Glomerular visceral epithelial cell (primary cell): ENCODE measurements at regions not wholly inside any gene's neighbourhood (a gene's known extent, or its start where the extent isn't known, plus 50 kb on each side); places are given as distances from the start of the nearest gene placed in this dataset.
"Not testable (repeated sequence)": the region's sequence is repeated elsewhere in the genome, so short reads cannot be mapped to it uniquely, and the experiment has no call there.

Experiments used
- DNase-seq: peaks from one replicate; pipeline ENCODE4 v3.0.0-alpha.2; 2016; ENCODE audit errors: extremely low spot score

DNA sequence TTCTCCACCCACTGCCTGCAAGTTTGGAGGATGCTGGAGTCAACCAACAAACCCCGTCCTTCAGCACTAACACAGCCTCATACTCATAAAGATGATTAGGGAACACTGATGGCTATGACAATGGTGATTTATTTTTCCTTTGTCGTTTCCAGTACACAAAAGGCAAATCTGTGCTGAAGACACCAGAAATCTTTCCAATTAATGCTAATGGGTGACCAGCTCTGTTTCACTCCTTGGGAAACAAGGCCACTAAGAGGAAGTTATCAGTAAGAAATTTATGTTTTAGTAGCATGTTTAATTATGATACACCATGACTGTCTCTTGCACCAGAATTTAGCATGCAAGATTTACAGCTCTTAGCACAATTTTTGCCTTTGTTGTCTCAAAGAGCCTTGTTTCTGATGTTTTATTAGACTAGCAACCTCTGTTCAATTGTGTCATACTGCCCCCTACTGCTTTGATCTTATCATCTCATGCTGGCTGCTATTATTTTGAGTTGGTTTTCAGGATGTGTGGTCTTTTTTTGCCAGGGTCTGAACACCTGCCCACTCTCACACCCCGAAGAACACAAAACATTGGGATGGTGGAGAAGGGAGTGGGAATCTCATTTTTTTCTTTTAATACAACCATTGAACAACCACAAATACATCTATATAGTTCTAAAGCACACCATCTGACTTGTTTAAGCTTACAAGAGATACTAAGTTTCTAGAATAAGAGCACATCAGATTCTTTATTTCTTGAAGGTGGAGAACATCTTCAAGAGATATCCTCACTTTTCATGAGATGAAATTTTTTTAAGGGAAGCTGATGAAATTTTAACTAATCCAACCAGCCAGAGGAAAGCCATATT is 160.9 kb downstream of the SPTSSA start:
- peak; percentile 5 for DNase-seq

DNA sequence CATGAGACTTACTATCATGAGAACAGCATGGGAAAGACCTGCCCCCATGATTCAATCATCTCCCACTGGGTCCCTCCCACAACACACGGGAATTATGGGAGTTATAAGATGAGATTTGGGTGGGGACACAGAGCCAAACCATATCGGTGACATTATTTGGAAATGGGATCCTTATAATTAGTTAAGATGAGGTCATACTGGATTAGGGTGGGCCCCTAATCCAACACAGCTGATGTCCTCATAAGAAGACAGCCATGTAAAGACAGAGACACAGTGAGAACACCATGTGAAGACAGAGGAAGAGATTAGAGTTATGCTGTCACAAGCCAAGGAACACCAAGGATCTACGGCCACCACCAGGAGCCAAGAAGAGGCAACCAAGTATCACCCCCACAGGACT is 161.7 kb downstream of the SPTSSA start:
- DNase-seq = no peak

DNA sequence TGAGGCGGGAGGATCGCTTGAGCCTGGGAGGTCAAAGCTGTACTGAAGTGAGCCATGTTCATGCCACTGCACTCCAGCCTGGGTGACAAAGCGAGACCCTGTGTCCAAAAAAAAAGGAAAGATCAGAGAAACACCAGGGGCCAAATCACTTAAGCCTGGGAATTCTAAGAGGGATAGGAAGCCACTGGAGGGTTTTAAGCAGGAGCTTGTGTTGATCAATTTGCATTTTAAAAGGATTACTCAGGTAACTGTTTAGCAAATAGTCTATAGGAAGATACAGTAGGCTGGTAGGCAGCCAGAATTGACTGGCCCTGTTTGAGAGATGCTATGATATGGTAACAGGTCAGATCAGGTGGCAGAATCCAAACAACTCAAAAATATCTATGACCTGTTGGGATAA is 162.7 kb downstream of the SPTSSA start:
- DNase-seq = no peak

DNA sequence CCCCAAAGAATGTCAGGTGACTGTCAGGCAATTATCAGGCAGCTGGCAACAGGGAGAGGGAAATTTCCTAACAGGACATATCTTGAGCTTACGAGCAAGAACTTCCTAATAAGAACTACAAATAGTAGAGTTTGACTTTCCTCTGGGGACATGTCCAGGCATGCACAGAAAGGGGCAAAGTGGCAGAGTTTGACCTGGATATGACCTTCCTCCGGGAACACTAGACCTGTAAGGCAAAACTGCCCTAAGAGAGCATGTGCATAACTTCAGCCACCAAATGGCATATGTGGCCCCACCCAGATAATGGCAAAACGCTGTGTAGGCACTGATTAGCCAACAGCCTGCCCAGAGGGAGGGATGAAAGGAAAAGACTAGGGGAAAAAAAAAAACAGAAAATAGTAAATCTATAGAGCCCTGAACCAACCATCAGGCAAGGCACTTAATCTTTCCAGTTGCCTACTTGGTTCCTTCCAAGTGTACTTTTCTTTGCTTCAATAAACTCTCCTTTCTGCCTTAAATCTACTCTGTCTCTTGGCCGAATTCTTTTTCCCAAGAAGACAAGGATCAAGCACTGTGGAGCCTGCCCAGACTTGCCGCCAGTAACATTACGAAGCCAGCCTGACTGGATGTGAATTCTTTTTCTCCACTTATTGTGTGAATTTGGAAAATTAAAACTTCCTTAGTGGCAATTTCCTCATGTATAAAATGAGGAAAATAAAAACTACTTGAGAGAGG is 164.1 kb downstream of the SPTSSA start:
- no peak for DNase-seq

DNA sequence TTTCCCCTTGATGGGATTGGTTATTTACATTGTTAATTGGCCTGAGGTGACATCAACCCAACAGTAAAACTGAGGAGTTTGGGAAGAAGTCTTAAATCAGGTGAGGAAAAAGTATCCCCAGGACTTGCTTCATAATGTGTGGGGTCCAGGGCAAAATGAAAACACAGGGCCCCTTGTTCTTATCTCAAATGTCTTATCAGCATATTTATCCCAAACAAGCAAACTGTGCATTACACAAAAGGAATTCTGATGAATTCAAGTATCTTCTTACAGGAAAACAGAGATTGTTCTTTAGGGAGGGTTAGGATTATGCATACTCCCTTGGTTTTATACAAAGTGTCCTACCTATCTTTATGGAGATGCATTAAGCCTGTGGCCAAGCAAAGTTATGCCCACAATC is 178.4 kb downstream of the SPTSSA start:
- no peak for DNase-seq

DNA sequence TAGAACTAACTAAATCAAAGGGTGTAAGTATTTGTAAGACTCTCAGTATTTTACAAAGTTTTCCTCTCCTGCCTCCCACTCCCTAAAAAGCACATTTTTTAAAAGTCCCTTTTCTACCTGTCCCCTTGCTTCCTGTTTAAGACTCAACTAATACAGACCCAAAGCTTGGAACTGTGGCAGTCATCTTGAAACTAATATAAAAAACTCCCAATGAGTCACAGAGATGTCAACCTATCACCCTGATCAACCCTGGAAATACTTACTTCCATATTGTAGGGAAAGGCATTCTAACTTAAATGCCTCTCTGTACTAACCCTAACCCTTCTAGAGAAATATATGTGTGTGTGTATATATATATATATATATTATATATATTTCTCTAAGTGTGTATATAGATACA is 184.8 kb downstream of the SPTSSA start:
- no peak for DNase-seq

DNA sequence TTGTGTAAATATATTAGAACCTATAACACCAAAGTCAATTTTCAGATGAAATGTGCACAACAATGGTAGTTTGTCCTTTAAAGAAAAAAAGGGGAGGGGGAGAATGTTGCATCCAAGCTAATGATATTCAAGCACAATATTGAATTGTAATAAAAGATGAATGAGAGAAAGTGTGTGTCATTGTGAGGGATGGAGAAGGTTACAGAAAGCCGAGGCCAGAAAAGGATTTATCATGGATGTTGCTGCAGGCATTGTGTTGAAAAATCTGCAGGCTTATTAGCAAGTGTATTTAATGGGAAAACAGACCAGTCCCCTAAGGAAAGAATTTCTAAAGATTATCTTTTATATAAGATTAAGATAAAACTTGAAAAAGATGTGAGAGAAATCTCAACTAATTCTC is 186.5 kb downstream of the SPTSSA start:
- no peak for DNase-seq

DNA sequence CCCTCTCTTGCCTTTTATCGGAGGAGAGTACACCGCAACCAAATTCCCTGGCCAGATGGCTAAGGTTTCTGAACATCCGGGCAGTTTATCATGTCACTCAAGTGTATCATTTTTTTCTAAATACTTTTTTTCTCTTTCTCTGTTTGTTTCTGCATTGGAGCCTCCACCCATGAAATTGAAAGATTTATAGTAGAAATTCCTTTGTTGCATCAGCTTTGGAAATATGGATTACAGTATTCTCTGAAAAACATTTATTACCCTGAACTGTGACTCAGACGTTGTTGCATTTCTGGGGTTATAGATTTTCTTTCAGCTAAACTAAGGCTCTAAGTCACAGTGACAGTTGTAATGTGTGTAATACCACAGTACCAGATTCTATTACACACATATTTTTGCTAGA is 187.0 kb downstream of the SPTSSA start:
- no peak for DNase-seq

DNA sequence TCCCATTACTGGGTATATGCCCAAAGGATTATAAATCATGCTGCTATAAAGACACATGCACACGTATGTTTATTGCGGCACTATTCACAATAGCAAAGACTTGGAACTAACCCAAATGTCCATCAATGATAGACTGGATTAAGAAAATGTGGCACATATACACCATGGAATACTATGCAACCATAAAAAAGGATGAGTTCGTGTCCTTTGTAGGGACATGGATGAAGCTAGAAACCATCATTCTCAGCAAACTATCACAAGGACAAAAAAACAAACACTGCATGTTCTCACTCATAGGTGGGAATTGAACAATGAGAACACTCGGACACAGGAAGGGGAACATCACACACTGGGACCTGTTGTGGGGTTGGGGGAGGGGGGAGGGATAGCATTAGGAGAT is 188.3 kb downstream of the SPTSSA start:
- DNase-seq = not testable (repeated sequence)

DNA sequence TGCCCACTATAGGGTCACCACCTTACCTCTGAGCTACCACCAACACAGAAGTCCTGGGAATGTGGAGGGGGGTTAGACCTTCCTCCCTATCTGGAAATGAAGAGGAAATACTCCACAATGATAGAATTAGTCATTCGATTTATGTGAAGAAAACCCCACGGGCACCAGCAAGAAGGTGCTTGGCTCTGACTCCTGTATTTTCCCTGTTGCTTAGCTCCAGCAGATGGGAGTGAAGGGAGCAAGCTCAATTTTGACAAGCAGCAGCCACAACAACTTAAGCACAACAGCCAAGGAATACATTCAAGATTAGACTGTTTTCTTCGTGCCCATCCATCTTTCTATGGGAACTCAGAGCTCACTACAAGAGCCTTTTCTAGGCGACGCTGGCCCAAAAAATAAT is 191.7 kb downstream of the SPTSSA start:
- DNase-seq = no peak

DNA sequence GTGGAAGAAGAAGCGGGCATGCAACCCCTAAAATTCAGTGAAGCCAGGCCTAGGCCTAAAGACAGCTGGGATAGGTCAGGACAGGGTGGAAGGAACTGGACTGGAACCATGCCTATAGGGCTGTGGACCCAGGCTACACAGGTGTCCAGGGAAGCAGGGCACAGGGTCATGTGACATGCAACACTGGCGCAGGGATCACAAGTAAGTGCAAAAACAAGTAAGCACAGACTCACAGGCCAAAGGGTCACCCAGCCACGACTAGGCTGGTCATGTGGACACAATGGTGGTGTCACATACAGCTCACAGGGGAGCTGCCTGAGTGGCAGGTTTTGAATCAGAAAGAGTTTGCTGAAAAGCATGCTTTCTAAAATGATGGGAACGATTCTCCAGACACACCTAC is 195.7 kb downstream of the SPTSSA start:
- DNase-seq = no peak

DNA sequence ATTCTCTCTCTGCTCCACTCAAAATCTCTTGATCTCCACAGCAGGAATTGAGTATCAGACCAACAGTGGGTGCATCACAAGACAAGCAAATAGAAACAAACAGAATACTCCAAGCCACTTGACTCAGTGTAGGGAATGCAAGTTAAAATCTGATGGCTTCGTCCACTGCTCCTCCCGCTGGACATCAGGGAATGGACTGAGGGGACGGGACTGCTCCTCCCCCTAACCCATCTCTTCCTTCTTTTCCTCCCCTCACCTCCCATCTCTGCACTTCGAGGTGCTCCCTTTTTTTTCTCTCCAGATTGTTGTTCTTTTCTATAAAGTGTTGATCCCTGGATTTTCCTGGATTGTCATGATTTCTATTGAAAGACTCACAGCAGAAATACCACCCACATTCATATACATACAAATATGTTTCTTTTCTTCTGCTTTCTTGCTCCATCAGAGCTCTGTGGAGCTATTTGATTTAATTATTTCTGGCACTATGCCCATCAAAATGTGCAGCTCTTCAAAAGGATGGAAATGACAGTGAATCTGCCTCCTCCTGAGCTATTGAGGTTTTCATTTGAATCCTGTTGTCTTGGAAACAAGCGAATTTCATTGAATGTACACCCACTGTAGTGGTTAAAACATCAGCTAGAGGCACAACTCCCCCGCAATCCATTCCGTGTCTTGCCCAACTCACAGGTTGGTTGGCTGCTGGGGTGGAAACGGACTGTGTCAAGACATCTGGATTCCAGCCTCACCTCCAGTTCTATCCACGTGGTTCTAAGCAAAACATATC is 199.7 kb downstream of the SPTSSA start:
- DNase-seq = no peak

DNA sequence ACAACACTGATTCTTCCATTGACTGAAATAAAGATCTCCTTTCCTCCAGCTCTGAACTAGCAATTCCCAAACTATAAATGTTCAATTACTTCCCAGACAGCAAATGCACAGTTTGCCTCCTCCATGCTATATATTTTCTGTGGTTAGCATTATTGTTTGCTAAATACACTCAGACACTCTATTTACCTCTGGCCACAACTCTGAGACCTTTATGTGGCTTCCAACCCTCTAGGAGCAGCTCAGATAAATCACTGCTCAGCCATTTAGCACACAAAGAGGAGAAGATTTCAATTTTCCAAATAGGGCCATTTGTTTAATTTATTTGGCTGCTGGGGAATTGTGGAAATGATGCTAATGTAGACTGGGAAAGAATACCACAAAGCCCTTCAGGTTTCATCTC is 202.0 kb downstream of the SPTSSA start:
- no peak for DNase-seq

DNA sequence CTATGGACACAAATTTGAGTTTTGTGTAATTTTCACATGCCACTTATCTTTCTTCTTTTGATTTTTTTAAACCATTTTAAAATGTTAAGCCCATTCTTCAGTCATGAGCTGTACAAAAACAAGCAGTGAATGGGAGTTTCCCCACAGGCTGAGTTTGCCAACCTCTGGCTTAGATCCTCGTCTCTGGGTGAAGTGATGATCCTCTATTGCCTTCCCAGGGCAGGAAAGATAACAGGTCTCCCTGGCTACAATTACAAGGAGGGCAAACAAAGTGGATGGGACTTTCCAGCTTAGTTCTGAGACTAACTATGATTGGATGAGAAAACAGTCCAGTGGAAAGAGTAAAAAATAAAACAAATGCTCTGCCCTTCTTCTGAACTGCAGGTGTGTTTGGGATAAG is 203.7 kb downstream of the SPTSSA start:
- no peak for DNase-seq

DNA sequence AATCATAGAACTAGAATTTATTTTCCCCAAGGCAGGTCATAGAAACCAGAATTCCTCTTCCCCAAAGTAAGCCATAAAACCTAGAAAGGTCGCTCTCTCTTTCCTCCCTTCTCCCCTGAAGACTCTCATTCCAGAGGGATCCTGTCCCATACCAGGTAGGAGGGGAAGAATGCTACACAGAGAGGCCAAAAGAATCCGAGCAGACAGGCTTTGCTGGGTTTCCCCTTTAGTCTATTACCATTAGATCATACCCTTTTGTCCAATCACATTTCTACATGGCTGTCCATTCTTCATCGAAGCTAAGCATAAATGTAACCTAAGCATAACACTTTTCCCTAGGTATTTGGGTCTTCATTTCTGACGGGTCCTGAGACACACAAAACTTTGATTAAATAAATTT is 204.5 kb downstream of the SPTSSA start:
- no peak for DNase-seq

DNA sequence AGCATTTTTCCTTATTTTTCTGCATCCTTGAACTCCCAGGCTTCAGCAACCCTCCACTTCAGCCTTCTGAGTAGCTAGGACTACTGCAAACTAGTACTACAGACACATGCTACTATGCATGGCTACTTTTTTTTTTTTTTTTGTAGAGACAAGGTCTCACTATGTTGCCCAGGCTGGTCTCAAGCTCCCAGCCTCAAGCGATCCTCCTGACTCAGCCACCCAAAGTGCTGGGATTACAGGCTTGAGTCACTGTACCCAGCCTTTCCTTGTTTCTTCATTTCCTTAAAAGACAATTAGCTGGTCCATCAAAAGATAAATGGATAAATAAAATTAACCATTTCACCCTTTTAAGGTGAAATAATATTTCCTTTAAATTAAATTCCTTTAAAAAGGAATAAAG is 205.8 kb downstream of the SPTSSA start:
- no peak for DNase-seq

DNA sequence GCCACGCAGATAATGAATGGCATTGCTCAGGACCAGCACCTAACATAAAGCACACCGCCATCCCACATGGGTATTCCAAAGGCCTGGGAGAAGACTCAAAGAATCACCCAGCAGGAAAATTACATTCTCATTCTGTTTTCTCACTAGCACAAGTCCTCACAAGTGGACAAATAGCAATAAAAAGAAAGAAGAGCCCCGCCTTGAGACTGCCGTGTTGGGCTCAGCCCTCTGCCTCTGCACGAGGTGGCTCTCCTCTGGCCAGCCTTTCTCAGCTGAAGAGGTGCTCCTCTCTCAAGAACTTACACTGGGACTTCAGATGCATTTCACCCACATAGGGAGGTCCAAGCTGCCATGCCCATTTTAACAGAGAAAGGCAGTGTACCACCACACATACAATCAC is 207.5 kb downstream of the SPTSSA start:
- DNase-seq = no peak

DNA sequence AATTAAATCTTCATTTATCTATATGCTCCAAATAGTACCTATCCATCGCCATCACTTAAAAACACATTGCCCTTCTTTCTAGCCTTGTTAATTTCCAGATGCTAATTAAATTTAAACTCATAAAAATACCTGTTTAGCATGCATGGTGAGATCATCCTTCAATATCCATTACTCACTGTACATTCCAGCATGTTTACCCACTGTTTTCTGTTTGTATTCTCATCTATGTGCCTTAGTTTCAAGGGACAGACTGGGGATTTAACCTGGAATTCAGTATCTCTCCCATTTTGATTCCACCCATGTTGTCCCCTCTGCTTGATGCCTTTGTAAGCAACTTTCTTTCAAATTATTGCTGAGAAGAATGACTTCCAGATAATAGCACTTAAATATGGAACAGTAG is 208.0 kb downstream of the SPTSSA start:
- no peak for DNase-seq

DNA sequence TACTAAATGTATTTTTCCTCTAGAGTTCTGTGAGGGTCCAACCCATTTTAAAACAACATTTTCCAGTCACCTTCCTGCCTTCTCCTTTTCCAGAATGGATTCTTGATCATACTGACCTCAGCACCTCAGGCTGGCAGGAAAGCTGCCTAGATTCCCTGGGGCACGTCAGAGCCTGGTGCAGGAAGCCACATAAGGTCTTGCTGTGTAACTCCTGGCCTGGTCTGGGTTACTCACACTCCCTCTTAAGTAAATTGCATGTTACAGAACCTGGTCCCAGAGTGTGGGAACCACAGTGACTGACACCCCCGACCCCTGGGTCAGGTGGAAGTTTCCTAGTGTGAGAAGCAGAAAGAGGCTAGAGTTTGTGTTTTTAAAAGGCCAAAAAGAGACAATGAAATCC is 209.8 kb downstream of the SPTSSA start:
- no peak for DNase-seq

DNA sequence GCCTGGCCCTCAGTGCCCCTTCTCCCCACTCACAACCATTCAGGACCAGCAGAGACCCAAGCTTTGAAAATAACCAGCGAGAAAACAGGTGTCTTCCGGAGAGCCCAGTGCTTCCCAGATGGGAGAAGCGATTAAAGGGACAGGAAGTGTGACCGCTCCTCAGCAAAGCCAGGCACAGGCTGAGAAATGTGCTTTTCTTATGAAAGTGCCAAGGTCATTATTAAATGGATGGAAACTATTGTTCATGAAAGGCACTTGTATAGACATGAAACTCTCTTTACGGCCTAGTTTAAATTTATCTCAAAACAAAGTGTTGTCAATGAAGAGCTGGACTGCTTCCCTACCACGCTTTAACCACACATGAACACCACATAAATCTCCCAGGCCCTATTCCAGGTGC is 210.4 kb downstream of the SPTSSA start:
- DNase-seq = no peak

DNA sequence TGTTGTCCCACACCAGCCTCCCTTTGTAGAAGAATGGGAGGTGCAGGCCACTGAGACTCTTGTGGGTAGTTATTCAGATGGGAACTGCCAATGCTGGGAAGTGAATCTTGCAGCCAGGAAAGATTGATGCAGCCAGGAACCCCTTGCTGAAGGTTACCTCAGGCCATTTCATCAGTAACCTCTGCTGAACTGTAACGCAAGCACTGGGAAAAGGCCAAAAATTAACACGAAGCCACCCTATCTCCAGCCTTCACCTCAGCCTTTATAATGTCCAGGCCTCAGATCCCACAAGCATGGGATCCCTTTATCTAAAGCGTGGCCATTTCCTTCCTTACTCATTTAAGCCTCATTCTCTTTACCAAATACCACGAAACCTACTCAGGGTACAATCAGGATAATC is 211.1 kb downstream of the SPTSSA start:
- no peak for DNase-seq

DNA sequence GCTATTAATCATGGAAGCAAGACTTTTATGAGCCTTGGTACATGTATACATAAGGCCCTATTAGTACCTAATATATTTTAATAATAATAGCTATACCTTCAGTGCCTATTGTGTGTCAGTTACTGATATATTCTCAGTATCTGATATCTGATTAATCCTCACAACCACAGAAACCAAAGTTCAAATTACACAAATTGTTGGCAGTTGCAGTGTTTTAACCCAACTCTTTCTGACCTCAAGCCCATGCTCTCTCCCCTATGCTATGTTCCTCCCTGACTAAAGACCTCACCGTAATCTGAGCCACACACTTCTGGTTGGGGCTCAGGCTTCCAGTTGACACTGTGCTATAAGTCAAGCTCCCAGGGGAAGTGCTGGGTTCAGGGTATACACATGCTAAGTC is 214.4 kb downstream of the SPTSSA start:
- no peak for DNase-seq

DNA sequence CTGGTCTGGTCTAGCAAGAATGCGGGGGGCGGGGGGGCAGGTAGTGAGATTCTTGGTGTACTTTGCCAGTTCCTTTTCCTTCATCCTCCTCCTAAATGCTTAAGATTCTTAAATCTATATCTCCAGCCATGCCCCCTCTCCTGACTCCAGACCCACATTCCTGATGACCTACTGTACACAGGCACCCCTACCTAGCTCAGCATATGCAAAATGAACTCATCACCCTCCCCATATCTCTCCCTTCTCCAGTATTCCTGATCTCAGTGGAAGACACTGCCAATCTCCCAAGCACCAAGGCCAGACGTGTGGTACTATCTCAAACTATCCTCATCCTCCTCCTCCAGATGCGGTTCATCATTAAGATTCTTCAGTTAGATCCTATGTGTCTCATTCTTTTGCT is 215.8 kb downstream of the SPTSSA start:
- no peak for DNase-seq
